OCI-LY7 (cell line): ENCODE measurements at regions not wholly inside any gene's neighbourhood (a gene's known extent, or its start where the extent isn't known, plus 50 kb on each side); places are given as distances from the start of the nearest gene placed in this dataset.

ENCODE experiments used
- EZH2phosphoT487 ChIP-seq: fragments of 200-600 bp; sonication (generic); IDR thresholded peaks from 2 replicates; pipeline ENCODE4 v1.6.1; 2018; ENCODE audit warnings: low read depth, borderline replicate concordance, mild to moderate bottlenecking, mixed run types, antibody characterized with exemption, low read length, moderate library complexity, mixed read lengths
- TF ChIP-seq, protein P1 (sequence below): fragments of 200-600 bp; sonication (generic); conservative IDR thresholded peaks from 2 replicates; pipeline ENCODE4 v1.5.1; 2014; ENCODE audit warnings: mild to moderate bottlenecking, antibody characterized with exemption, low read length, moderate library complexity, mixed read lengths

DNA sequence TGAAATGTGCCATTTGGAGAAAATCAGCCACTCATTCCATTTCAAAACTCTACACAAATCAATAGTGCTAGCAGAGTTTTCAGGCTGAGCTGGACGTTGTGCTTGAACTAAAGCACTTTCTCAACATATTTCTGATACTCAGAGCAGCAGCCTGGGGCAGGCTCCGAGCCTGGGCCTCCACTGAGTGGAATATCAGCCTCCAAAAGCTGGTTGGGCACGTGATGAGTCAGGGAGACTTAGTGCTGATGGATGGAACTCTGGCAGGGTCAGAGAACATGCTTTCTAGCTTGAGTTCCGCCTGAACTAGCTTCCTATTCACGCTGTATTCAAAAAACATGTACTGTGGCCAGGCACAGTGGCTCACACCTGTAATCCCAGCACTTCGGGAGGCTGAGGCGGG, 85.8 kb upstream of the PCDH8 start:
- TF ChIP-seq, protein P1, sequence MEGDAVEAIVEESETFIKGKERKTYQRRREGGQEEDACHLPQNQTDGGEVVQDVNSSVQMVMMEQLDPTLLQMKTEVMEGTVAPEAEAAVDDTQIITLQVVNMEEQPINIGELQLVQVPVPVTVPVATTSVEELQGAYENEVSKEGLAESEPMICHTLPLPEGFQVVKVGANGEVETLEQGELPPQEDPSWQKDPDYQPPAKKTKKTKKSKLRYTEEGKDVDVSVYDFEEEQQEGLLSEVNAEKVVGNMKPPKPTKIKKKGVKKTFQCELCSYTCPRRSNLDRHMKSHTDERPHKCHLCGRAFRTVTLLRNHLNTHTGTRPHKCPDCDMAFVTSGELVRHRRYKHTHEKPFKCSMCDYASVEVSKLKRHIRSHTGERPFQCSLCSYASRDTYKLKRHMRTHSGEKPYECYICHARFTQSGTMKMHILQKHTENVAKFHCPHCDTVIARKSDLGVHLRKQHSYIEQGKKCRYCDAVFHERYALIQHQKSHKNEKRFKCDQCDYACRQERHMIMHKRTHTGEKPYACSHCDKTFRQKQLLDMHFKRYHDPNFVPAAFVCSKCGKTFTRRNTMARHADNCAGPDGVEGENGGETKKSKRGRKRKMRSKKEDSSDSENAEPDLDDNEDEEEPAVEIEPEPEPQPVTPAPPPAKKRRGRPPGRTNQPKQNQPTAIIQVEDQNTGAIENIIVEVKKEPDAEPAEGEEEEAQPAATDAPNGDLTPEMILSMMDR, result no peak
- no peak for TF ChIP-seq EZH2phosphoT487
